Dermis blood vessel endothelial cell (primary cell): ENCODE measurements at regions not wholly inside any gene's neighbourhood (a gene's known extent, or its start where the extent isn't known, plus 50 kb on each side); places are given as distances from the start of the nearest gene placed in this dataset.
"Not testable (repeated sequence)": the region's sequence is repeated elsewhere in the genome, so short reads cannot be mapped to it uniquely, and the experiment has no call there.

ENCODE experiments used
- DNase-seq: peaks from one replicate; pipeline ENCODE4 v3.0.0; 2010

GRCh38 chr1:79235301-79236002, 228.9 kb upstream of the ADGRL4 start:
- DNase-seq, result peak; percentile 69

GRCh38 chr1:79232818-79233217, 226.3 kb upstream of the ADGRL4 start:
- no peak for DNase-seq

GRCh38 chr1:79230751-79231150, 224.2 kb upstream of the ADGRL4 start:
- DNase-seq, result not testable (repeated sequence)

GRCh38 chr1:79226963-79227362, 220.4 kb upstream of the ADGRL4 start:
- DNase-seq, result no peak

GRCh38 chr1:79224537-79224936, 218.0 kb upstream of the ADGRL4 start:
- no peak for DNase-seq

GRCh38 chr1:79220509-79220908, 214.0 kb upstream of the ADGRL4 start:
- no peak for DNase-seq

- no peak for DNase-seq
Observed at GRCh38 chr1:79215311-79215710, 208.8 kb upstream of the ADGRL4 start.

- DNase-seq, result no peak
Observed at GRCh38 chr1:79207786-79208185, 201.3 kb upstream of the ADGRL4 start.

GRCh38 chr1:79207331-79207730, 200.8 kb upstream of the ADGRL4 start:
- DNase-seq, result no peak

GRCh38 chr1:79204779-79205479, 198.4 kb upstream of the ADGRL4 start:
- no peak for DNase-seq

GRCh38 chr1:79198832-79199231, 192.3 kb upstream of the ADGRL4 start:
- DNase-seq, result peak; percentile 76

GRCh38 chr1:79197421-79197820, 190.9 kb upstream of the ADGRL4 start:
- DNase-seq, result peak; percentile 80

GRCh38 chr1:79196211-79196610, 189.7 kb upstream of the ADGRL4 start:
- DNase-seq, result no peak

- peak; percentile 96 for DNase-seq
Observed at GRCh38 chr1:79193211-79194079, 186.9 kb upstream of the ADGRL4 start.

GRCh38 chr1:79190074-79190473, 183.5 kb upstream of the ADGRL4 start:
- DNase-seq, result peak; percentile 28

GRCh38 chr1:79188337-79188736, 181.8 kb upstream of the ADGRL4 start:
- peak; percentile 89 for DNase-seq

- DNase-seq, result no peak
Observed at GRCh38 chr1:79186260-79186659, 179.7 kb upstream of the ADGRL4 start.

- DNase-seq, result no peak
Observed at GRCh38 chr1:79177844-79178243, 171.3 kb upstream of the ADGRL4 start.

- DNase-seq, result peak; percentile 90
Observed at GRCh38 chr1:79161077-79161476, 154.5 kb upstream of the ADGRL4 start.

GRCh38 chr1:79155991-79156390, 149.5 kb upstream of the ADGRL4 start:
- no peak for DNase-seq

- peak; percentile 43 for DNase-seq
Observed at GRCh38 chr1:79151006-79151796, 144.7 kb upstream of the ADGRL4 start.

GRCh38 chr1:79150576-79150975, 144.0 kb upstream of the ADGRL4 start:
- DNase-seq, result no peak

- DNase-seq, result not testable (repeated sequence)
Observed at GRCh38 chr1:79138227-79138626, 131.7 kb upstream of the ADGRL4 start.
